ENCODE measurements at regions not wholly inside any gene's neighbourhood (a gene's known extent, or its start where the extent isn't known, plus 50 kb on each side); places are given as distances from the start of the nearest gene placed in this dataset.
"Not testable (repeated sequence)": the region's sequence is repeated elsewhere in the genome, so short reads cannot be mapped to it uniquely, and the experiment has no call there.

DNA sequence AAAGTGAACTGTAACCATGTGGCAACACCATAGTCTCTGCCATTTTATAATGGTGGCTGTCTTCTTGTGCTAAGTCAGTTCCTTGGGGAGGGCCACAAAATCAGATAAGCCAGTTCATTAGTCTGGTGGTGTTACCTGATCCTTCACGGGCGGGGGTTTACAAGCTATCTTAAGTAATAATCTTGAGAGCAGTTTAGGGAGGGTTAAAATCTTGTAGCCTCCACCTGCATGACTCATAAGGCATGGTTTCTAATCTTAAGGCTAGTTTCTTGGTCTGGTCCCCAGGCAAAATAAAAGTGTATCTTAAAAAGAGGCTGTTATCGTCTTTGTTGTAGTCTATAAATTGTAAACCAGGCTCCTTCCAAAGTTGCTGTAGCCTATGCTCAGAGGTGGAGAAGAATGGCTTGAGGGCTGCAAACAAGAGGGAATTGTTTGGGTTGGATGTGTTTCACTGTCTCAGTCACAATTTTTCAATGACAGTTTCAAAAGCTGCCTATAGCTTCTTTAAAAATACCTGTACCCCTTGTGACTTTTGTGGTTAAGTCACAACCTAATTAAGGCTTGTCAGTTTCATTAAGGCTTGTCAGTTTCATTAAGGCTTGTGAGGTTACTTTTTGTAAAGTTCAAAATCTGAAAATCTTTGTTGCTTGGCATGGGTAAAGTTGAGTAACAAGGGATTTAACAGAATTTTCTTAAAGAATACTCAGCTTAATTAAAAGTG, 135.7 kb downstream of the RPS4Y2 start:
- no peak for DNase-seq (ENCODE audit: low spot score)

DNA sequence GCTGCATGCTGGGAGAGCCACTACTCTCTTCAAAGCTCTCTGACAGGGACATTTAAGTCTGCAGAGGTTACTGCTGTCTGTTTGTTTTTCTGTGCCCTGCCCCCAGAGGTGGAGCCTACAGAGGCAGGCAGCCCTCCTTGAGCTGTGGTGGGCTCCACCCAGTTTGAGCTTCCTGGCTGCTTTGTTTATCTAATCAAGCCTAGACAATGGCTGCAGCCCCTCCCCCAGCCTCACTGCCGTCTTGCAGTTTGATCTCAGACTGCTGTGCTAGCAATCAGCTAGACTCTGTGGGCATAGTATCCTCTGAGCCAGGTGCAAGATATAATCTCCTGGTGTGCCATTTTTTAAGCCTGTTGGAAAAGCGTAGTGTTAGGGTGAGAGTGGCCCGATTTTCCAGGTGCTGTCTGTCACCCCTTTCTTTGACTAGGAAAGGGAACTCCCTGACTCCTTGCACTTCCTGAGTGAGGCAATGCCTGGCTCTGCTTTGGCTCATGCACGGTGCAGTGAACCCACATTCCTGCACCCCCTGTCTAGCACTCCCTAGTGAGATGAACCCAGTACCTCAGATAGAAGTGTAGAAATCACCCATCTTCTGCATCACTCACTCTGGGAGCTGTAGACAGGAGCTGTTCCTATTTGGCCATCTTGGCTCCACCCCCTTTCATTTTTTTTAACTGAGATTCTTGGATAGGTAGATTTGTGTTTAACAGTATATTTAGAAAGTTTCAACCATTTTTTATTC, 169.6 kb downstream of the RPS4Y2 start:
- DNase-seq (ENCODE audit: low spot score): not testable (repeated sequence)

DNA sequence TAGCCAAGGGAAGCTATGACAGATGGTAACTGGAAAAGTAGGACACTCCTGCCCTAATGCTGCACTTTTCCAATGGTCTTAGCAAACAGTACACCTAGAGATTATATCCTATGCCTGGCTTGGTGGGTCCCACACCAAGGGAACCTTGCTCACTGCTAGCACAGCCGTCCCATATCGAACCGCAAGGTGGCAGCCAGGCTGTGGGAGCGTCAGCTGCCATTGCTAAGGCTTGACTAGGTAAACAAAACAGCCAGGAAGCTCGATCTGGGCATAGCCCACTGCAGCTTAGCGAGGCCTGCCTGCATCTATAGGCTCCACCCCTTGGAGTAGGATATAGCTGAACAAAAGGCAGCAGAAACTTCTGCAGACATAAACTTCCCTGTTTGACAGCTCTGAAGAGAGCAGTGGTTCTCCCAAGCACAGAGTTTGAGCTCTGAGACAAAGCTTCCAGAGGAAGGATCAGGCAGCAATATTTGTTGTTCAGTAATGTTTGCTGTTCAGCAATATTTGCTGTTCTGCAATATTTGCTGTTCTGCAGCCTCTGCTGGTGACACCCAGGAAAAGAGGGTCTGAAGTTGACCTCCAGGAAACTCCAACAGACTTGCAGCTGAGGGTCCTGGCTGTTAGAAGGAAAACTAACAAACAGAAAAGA, 173.9 kb downstream of the RPS4Y2 start:
- DNase-seq (ENCODE audit: low spot score): no peak

DNA sequence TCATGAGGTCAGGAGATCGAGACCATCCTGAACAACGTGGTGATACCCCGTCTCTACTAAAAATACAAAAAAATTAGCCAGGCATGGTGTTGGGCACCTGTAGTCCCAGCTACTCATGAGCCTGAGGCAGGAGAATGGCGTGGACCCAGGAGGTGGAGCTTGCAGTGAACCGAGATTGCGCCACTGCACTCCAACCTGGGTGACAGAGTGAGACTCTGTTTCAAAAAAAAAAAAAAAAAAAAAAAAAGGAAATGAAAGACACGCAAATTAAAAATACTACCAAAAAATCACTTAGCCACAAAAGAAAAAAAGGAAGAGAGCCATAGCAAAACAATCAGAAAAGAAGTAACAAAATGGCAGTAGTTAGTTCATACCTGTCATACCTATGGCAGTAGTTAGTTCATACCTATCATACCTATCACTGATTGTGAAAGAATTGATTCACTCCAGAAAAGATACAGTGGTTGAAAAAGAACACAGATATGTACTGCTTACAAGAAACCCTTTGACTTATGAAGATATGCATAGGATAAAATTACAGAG, 180.9 kb downstream of the RPS4Y2 start:
- not testable (repeated sequence) for DNase-seq (ENCODE audit: low spot score)

DNA sequence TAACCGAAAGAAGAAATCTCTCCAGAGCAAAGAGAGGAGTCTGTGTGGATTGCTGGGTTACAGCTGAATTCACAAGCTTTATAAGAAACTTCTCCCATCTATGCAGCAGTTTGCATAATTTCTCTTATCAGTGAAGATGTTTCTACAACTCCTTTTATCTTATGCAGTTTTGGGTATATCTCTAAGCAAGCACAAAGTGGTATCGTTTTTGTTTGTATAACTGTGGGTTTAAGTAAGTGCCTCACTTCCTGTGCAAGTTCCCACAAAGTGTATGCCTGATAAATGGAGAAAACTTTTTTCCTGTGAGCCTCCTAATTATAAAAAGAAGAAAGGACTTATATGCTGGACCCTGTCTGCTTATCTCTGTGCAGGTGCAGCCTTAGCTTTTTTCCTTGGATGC, 205.6 kb downstream of the RPS4Y2 start:
- no peak for DNase-seq (ENCODE audit: low spot score)

DNA sequence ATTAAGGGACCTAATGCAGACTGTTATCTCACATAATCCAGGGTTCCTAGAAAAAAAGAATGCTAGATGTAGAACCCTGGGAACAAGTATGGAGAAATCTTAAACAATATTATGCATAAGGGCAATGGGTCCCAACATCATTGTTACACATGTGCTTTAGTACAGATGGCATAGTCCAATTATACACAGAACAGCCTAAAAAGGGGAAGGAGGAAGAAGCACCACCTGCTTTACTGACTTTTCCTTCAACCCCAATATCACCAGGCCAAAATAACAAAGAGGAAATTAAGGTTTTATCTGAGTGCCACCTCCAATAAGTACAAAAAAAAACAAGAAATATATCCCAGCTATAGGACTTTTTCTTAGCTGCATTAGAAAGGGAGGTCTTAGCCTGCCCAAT, 211.9 kb downstream of the RPS4Y2 start:
- no peak for DNase-seq (ENCODE audit: low spot score)

DNA sequence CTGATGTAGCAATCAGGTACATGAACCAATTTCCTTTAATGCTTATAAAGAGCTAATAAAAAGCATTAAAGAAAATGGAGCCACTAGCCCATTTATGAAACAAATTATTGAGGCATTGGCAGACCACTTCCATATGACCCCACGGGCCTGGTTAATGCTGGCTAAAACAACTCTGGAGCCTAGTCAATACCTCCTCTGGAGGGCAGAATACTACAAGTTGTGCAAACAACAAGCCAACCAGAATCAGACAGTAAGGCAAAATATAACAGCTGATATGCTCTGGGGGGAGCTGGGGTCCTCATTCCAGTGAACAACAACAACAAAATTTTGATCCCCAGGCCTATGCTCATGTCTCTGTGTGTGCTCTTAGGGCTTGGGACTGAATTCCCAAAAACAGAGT, 212.3 kb downstream of the RPS4Y2 start:
- no peak for DNase-seq (ENCODE audit: low spot score)

DNA sequence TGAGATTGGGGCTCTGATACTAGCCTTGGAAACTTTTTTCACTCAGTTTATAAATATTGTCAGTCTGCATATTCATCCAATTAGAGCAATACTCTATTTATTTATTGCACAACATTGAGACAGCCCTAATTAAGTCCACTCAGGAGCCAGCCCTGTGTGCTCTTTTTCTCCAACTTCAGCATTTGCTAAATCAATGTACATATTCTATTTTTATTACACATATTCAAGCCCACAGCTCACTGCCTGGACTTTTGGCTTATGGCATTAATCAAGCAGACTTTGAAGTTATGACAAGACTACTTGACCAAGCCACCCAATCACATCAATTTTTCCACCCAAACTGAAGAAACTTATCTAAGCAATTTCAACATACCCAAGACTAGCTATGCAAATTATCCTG, 215.5 kb downstream of the RPS4Y2 start:
- no peak for DNase-seq (ENCODE audit: low spot score)

DNA sequence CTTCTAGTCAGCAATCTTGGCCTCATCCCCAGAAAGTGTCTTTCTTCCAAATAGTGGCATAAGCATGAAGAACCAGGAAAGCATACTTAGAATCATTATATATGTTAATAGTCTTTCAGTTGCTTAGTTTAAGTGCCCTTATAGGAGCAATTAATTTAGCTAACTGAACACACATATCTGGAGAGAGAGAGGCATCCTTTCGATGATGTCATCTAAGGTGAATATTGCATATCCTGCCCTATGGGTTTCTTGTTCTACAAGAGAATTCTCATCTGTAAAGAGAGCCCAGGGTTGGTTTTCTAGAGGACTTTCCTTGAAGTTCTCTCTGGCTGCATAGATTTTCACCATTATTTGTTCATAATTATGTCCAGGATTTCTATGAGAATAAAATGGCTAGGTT, 230.1 kb downstream of the RPS4Y2 start:
- DNase-seq (ENCODE audit: low spot score): no peak

DNA sequence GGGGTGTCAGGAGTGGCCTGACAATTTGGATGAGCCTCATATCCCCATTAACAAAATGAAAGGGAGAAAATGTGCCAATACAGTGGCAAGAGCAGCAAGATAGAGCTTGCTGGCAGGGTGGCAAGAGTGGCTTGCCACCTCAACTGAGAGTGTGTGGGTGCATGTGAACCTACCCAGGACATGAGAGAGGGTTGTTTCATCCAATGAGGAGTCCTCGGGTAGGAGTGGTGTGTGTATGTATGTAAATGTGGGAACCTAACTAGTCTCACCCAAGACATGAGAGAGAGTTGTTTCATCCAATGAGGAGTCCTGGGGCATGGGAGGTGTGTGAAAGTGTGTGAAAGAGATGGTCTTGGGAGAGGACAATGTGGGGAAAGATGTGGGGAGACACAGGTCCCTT, 234.2 kb downstream of the RPS4Y2 start:
- DNase-seq (ENCODE audit: low spot score): no peak

DNA sequence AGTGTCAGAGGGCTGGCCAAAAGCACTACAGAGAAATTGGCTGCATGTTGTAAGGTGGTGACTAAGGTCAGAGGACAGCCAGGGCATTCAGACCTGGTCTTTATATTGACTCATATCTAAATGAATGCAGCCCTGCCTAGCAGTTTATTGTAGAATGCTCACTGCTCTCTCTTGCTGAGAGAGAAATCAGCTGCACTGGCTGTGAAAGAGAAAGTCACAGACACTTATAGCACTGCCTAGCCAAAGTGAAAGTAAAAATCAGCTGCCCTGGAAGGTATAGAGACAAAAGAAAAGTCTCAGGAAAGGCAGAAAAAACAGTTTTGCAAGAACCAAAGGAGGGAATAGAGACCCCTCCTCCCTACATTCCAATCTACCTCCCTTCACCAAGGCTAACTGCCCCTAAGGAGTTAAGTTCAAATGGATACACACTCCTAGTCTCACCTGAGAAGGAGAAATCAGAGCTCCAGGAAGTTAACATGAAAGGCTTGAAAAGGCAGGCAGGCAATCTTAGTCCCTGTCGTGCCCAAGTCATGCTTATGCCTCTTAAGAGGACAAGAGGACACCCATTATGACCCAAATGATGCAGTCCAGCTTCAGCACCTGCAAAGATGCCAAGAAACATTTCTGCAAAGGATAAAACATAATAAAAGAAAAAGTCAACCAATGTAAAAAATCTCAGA, 235.1 kb downstream of the RPS4Y2 start:
- DNase-seq (ENCODE audit: low spot score): peak; percentile 19

DNA sequence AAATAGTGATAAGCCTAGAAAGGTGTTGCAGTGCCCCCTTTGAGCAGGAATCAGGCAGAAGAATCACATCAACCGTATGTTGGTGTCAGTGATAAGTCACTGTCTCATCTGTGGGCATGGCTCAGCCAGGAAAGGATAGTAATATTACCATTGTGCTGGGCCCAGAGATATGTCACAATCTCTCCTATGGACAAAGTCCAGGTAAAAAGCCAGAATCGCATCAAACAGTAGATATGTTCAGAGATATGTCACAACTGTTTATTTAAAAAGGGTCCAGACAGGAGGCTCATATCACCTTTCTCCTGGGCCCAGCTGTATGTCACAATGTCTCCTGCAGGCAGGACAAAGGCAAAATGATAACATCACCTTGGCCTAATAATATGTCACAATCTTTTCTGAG, 241.4 kb downstream of the RPS4Y2 start:
- no peak for DNase-seq (ENCODE audit: low spot score)

DNA sequence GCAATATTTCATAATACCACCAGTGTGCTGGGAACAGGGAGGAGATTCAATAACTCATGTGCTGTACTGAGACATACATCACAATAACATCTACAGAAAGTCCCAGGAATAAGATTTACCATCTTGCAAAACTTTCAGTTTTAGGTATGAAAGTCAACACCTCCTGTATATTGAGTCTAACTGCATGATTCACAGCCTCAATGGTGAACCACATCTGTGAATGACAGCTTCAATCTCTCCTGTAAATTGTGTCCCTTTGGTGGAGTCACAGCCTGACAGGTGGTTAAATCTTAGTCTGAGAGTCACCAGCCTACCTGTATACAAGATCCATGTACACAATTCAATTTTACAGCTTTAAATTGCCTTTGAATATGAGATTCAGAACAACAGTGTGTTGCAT, 242.1 kb downstream of the RPS4Y2 start:
- DNase-seq (ENCODE audit: low spot score): no peak

DNA sequence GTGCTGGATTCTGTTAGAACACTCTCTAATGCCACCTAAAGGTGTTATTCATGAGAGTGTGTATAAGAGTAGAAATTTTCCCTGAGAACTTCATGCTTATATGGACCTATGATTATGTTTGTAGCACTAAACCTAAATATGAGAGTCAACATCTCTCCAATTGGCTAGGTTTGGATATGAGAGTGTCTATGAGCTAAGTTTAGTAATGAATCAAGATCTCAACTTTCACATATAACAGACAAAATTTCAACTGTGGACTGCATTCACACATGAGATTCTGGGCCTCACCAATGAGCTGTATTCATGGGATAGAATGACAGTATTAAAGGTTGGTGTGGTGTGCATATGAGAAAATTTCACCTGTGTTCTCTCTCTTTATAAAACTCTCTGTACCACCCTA, 242.6 kb downstream of the RPS4Y2 start:
- DNase-seq (ENCODE audit: low spot score): no peak

DNA sequence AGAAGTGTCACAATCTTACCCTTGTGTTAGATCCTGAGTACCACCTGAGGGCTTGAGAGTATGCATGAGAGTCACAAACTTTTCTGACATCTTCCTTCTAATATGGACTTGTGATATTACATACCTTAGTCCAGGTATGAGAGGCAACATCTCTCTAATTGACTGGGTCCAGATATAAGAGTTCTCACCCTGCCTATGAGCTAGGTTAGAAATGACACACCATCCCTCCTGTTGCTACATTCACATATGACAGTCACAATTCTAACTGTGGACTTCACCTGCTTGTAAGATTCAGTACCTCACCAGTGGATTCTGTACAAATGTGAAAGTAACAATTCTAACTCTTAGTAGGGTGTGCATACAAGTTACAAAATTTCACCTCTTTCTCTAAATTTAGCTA, 245.2 kb downstream of the RPS4Y2 start:
- DNase-seq (ENCODE audit: low spot score): no peak

DNA sequence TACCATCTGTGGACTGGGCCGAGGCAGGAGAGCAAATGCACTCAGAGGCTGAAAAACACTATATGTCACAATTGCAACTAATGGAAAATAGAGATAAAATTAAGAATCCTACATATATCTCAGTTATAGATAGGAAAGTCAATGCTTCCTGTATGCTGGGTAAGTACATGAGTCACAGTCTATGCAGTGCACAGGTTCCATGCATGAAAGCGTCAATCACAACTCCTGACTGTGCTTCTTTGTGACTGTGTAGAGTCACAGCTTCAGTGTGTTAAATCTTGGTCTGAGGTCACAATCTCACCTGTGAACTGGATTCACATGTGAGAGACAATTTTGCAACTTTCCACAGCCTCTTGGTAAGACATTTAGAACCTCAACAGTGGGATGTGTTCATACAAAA, 247.2 kb downstream of the RPS4Y2 start:
- no peak for DNase-seq (ENCODE audit: low spot score)

DNA sequence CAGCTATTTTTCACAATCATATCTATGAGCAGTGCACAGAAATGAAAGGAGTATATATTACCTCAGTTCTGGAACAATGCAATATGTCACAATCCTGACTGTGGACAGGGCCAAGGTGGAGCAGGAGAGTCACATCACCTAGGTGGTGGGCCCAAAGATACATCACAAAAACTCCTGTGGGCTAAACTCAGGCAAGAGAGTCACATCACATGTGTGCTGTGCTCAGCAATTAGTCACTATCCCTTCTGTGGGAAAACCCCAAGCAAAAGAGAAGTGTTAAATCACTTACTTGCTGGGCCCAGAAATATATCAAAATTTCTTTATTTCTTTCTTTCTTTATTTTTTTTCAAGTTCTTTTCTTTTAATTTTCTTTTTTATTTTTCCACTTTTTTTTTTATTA, 249.6 kb downstream of the RPS4Y2 start:
- no peak for DNase-seq (ENCODE audit: low spot score)

DNA sequence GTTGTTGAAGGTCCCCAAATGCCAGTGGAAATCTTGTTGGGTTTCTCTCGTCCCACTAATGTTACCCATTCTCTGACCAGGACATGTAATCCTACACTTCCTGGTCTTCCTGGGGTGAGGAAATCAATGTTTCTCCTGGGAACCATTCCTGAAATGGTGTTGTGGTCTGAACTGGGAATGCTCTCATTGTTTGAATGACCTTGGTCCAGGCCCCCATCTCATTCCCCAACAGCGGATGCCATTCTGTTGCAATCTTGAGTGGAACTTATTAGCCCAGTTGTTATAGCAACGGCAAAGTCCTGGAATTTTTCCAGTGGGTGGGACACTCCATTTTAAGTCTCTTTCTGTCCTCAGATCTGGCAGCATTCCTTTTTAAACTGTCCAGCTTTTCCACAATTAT, 265.9 kb downstream of the RPS4Y2 start:
- DNase-seq (ENCODE audit: low spot score): no peak

DNA sequence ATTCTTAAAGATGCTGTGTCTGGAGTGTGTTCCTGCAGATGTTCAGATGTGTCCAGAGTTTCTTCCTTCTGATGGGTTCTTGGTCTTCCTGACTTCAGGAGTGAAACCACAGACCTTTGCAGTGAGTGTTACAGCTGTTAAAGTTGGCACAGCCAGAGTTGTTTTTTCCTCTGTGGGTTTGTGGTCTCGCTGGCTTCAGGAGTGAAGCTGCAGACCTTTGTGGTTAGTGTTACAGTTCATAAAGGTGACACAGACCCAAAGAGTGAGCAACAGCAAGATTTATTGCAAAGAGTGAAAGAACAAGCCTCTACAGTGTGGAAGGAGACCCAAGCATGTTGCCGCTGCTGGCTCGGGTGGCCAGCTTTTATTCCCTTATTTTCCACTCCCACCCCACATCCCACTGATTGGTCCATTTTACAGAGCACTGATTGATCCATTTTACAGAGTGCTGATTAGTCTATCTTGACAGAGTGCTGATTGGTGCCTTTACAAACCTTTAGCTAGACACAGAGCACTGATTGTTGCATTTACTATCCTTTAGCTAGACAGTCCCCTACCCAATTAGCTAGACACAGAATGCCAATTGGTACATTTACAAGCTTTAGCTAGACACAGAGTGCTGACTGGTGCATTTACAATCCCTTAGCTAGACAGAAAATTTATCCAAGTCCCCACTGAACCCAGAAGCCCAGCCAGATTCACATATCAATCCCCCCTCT, 266.6 kb downstream of the RPS4Y2 start:
- peak; percentile 1 for DNase-seq (ENCODE audit: low spot score)

DNA sequence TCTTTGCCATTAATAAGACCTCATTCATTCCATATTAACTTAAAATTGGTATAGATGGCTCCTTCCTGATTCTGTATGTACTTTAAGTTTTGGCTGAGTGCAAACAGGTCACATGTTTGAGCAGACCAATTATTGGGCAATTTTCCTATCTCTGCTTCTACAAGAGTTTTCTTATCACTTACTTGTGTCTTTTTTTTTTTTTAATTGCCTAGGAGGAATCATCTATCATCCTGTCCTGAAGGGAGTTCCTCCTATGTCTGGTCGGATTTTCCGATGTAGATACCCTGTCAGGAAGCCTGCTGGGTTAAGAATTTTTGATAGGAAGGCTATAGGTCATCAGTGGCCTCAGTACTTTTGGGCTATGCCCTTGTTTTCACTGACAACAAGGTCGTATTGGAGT, 268.0 kb downstream of the RPS4Y2 start:
- DNase-seq (ENCODE audit: low spot score): no peak

DNA sequence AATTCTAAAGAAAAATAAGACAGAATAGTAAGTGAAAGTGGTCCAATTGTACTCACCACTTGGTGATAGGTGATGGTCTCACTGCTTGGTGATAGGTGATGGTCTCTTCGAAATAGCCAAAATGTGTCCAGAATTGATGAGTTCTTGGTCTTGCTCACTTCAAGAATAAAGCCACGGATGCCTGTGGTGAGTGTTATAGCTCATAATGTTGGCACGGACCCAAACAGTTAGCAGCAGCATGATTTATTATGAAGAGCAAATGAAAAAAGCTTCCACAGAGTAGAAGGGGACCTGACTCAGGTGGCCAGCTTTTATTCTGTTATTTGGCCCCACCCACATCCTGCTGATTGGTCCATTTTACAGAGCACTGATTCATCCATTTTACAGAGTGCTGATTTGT, 272.6 kb downstream of the RPS4Y2 start:
- DNase-seq (ENCODE audit: low spot score): no peak

DNA sequence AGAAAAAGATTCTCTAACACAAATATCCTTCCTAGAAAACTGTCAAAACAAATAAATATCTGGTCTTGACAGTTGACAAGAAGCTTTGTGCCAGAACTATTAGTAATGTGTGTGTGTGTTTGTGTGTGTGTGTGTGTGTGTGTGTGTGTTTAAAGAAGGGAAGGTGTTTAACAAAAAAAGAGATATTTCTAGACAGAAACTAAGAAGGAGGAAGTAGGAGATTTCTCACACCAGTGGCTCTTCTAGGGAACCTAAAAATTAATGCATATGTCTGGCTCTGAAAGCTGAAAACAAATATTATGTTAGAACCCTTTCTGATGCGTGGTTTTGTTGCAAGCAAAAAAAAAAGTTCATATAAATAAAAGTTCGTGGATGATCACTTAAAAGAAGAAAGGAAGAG, 277.5 kb downstream of the RPS4Y2 start:
- DNase-seq (ENCODE audit: low spot score): no peak
